ENCODE measurements at regions not wholly inside any gene's neighbourhood (a gene's known extent, or its start where the extent isn't known, plus 50 kb on each side); places are given as distances from the start of the nearest gene placed in this dataset.

- TF ChIP-seq CTCF (IDR thresholded peaks at IDR 0.05) = no peak
- Histone ChIP-seq H3K4me3 (no peak overlapping the region), H3K27me3 (no peaks in the 10 kb centered on the region), H3K9me3 (peaks cover 8 to 24% of the 10 kb centered on the region in 2 donors), H3K27ac (no peak overlapping the region), H3K4me1 (no peaks in the 10 kb centered on the region), H3K36me3 (no peaks in the 10 kb centered on the region)
- intact Hi-C loops (cut with DNase I) = no loop called here
- DNase-seq (ENCODE audit: low spot score in 2 of 2) = no peak
Measured at GRCh38 chr3:178916223-178916622, 155.4 kb downstream of the ZMAT3 start.

- no peaks in the 10 kb centered on the region for H3K27me3 ChIP-seq
- intact Hi-C loops (cut with DNase I) = no loop called here
- TF ChIP-seq CTCF (IDR thresholded peaks at IDR 0.05) = no peak
- H3K9me3 ChIP-seq = peaks cover 8 to 24% of the 10 kb centered on the region in 2 donors
- H3K27ac ChIP-seq = no peak overlapping the region
- H3K36me3 ChIP-seq = no peaks in the 10 kb centered on the region
- no peak overlapping the region for H3K4me3 ChIP-seq
- DNase-seq (ENCODE audit: low spot score in 2 of 2) = no peak
- H3K4me1 ChIP-seq = no peaks in the 10 kb centered on the region
Measured at GRCh38 chr3:178915365-178915764, 156.2 kb downstream of the ZMAT3 start.

GRCh38 chr3:178907081-178907480 lies 164.5 kb downstream of the ZMAT3 start:
- no peaks in the 10 kb centered on the region for H3K9me3 ChIP-seq
- H3K27me3 ChIP-seq = no peaks in the 10 kb centered on the region
- H3K4me1 ChIP-seq = no peaks in the 10 kb centered on the region
- no peak for TF ChIP-seq CTCF (IDR thresholded peaks at IDR 0.05)
- no peak overlapping the region for H3K4me3 ChIP-seq
- no peak for DNase-seq (ENCODE audit: low spot score in 2 of 2)
- H3K27ac ChIP-seq = no peak overlapping the region
- H3K36me3 ChIP-seq = no peaks in the 10 kb centered on the region
- intact Hi-C loops (cut with DNase I) = no loop called here

GRCh38 chr3:178901204-178901603 lies 170.4 kb downstream of the ZMAT3 start:
- no peak for TF ChIP-seq CTCF (IDR thresholded peaks at IDR 0.05)
- Histone ChIP-seq H3K27ac (no peak overlapping the region), H3K9me3 (no peaks in the 10 kb centered on the region), H3K4me1 (no peaks in the 10 kb centered on the region), H3K27me3 (no peaks in the 10 kb centered on the region), H3K36me3 (no peaks in the 10 kb centered on the region), H3K4me3 (no peak overlapping the region)
- intact Hi-C loops (cut with DNase I) = no loop called here
- DNase-seq (ENCODE audit: low spot score in 2 of 2) = no peak

- no peaks in the 10 kb centered on the region for H3K9me3 ChIP-seq
- no peak overlapping the region for H3K27ac ChIP-seq
- no peaks in the 10 kb centered on the region for H3K27me3 ChIP-seq
- no peaks in the 10 kb centered on the region for H3K4me1 ChIP-seq
- intact Hi-C loops (cut with DNase I) = no loop called here
- H3K4me3 ChIP-seq = no peak overlapping the region
- no peak for DNase-seq (ENCODE audit: low spot score in 2 of 2)
- no peak for TF ChIP-seq CTCF (IDR thresholded peaks at IDR 0.05)
- no peaks in the 10 kb centered on the region for H3K36me3 ChIP-seq
Measured at GRCh38 chr3:178900029-178900646, 171.5 kb downstream of the ZMAT3 start.

All from ascending aorta (tissue), 2 donors.